Endodermal cell (in vitro differentiated cells): ENCODE measurements at regions not wholly inside any gene's neighbourhood (a gene's known extent, or its start where the extent isn't known, plus 50 kb on each side); places are given as distances from the start of the nearest gene placed in this dataset.

ENCODE experiments used
- DNase-seq: peaks from one replicate; pipeline ENCODE4 v3.0.0-alpha.2; 2017
- H3K27ac ChIP-seq: 2 replicates; pipeline ENCODE4 v1.5.1; 2013; ENCODE audit warnings: mild to moderate bottlenecking, low read depth, low read length, moderate library complexity
- H3K27me3 ChIP-seq: 2 replicates; pipeline ENCODE4 v1.6.1; 2013; ENCODE audit warnings: mild to moderate bottlenecking, low read length, moderate library complexity; ENCODE audit not compliant: insufficient read depth, control insufficient read depth, poor library complexity, severe bottlenecking
- H3K36me3 ChIP-seq: 2 replicates; pipeline ENCODE4 v1.7.0; 2013; ENCODE audit warnings: mild to moderate bottlenecking, low read length, moderate library complexity; ENCODE audit not compliant: control insufficient read depth, insufficient read depth
- H3K4me1 ChIP-seq: one replicate; pipeline ENCODE4 v1.7.0; 2013; ENCODE audit warnings: low read length; ENCODE audit not compliant: control insufficient read depth, insufficient read depth
- H3K4me3 ChIP-seq: 2 replicates; pipeline ENCODE4 v1.5.1; 2013; ENCODE audit warnings: mild to moderate bottlenecking, low read length, moderate library complexity
- H3K9ac ChIP-seq: 2 replicates; pipeline ENCODE4 v1.6.1; 2013; ENCODE audit warnings: mild to moderate bottlenecking, low read length, moderate library complexity; ENCODE audit not compliant: poor library complexity, severe bottlenecking; ENCODE audit errors: extremely low read depth
- H3K9me3 ChIP-seq: 2 replicates; pipeline ENCODE4 v1.6.1; 2013; ENCODE audit warnings: mild to moderate bottlenecking, low read length, moderate library complexity; ENCODE audit not compliant: control insufficient read depth
- H3K27ac Mint-ChIP-seq: 2 replicates; pipeline ENCODE4 v1.8.0; 2020; ENCODE audit warnings: mixed read lengths
- H3K27me3 Mint-ChIP-seq: 2 replicates; pipeline ENCODE4 v1.8.0; 2021; ENCODE audit warnings: mild to moderate bottlenecking, mixed read lengths; ENCODE audit not compliant: insufficient read depth
- H3K36me3 Mint-ChIP-seq: 2 replicates; pipeline ENCODE4 v1.8.0; 2020; ENCODE audit warnings: low read depth, mixed read lengths
- H3K4me1 Mint-ChIP-seq: 2 replicates; pipeline ENCODE4 v1.8.0; 2020; ENCODE audit warnings: mixed read lengths
- H3K4me3 Mint-ChIP-seq: 2 replicates; pipeline ENCODE4 v1.8.0; 2020; ENCODE audit warnings: mild to moderate bottlenecking, moderate library complexity, mixed read lengths
- H3K9me3 Mint-ChIP-seq: 2 replicates; pipeline ENCODE4 v1.8.0; 2020; ENCODE audit warnings: mild to moderate bottlenecking, mixed read lengths
- WGBS, 2 experiments: methylation state at CpG; one replicate each; pipeline versions ENCODE4 v1.1.5 to v1.1.7; 2013; ENCODE audit warnings: missing lambda C conversion rate in 2 of 2, mixed read lengths in 1 of 2; ENCODE audit not compliant: insufficient coverage in 1 of 2, insufficient read length in 1 of 2; 5-methylcytosine and 5-hydroxymethylcytosine counted together
- TF ChIP-seq, protein P1 (sequence below): fragments of 200-600 bp; sonication (generic); conservative IDR thresholded peaks from 2 replicates; pipeline ENCODE4 v1.5.0; 2021; ENCODE audit warnings: antibody characterized with exemption, mild to moderate bottlenecking

GRCh38 chr20:19025430-19026120 is 186.9 kb upstream of the SLC24A3 start:
- TF ChIP-seq, protein P1, sequence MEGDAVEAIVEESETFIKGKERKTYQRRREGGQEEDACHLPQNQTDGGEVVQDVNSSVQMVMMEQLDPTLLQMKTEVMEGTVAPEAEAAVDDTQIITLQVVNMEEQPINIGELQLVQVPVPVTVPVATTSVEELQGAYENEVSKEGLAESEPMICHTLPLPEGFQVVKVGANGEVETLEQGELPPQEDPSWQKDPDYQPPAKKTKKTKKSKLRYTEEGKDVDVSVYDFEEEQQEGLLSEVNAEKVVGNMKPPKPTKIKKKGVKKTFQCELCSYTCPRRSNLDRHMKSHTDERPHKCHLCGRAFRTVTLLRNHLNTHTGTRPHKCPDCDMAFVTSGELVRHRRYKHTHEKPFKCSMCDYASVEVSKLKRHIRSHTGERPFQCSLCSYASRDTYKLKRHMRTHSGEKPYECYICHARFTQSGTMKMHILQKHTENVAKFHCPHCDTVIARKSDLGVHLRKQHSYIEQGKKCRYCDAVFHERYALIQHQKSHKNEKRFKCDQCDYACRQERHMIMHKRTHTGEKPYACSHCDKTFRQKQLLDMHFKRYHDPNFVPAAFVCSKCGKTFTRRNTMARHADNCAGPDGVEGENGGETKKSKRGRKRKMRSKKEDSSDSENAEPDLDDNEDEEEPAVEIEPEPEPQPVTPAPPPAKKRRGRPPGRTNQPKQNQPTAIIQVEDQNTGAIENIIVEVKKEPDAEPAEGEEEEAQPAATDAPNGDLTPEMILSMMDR: no peak
- Mint-ChIP-seq H3K4me3 (no peak overlapping the region), H3K4me1 (no peaks in the 10 kb centered on the region), H3K27me3 (no peaks in the 10 kb centered on the region), H3K27ac (no peak overlapping the region), H3K9me3 (no peaks in the 10 kb centered on the region), H3K36me3 (no peaks in the 10 kb centered on the region)
- peak; percentile 22 for DNase-seq
- 89 to 91% methylated on average over 4 to 5 of the region's 5 CpGs for WGBS, 2 experiments
- Histone ChIP-seq H3K4me1 (no peaks in the 10 kb centered on the region), H3K27ac (no peak overlapping the region), H3K27me3 (no peaks in the 10 kb centered on the region), H3K9ac (no peak overlapping the region), H3K36me3 (no peaks in the 10 kb centered on the region), H3K4me3 (no peak overlapping the region), H3K9me3 (no peaks in the 10 kb centered on the region)

DNA sequence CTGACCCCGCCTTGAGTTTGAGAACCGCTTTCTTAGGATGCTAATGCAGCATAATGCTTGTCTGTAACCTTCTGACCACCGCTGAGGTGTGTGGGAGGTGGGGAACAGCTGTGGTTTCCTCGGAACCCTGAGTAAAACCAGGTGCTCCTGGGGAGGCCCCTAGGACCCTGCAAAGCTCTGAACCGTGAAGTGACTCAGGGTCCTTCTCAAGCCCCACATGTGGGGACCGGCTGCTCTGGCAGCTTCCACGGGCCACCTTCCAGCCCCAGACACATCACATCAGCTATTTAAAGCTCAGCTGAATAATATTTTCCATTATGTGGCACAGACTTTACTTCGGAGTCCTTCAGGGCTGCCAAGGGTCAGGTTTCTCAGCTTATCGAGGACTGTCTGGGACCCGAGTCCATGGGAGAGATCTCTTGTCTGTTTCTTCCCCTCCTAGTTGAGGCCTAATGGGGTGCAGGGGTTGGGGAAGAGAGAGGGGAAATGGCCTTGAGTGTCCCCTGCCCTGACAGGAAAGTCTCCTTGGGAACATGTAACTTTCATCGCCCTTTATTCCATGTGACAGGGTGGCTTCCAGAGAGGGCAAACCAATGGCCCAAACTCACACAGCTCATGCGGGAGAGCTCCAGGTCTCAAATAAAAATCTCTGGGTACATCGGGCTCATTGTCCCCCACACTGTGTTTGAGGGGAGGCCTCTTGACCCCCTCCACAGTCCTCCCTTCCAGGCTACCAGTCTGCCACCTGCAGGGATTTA is 186.1 kb upstream of the SLC24A3 start:
- H3K4me3 ChIP-seq: no peak overlapping the region
- H3K4me1 Mint-ChIP-seq: no peaks in the 10 kb centered on the region
- H3K9ac ChIP-seq: no peak overlapping the region
- H3K27me3 Mint-ChIP-seq: peaks cover 2% of the 10 kb centered on the region
- 91 to 92% methylated on average over 7 to 13 of the region's 13 CpGs for WGBS, 2 experiments
- H3K27ac Mint-ChIP-seq: no peak overlapping the region
- no peaks in the 10 kb centered on the region for H3K4me1 ChIP-seq
- no peaks in the 10 kb centered on the region for H3K9me3 Mint-ChIP-seq
- no peak overlapping the region for H3K4me3 Mint-ChIP-seq
- no peaks in the 10 kb centered on the region for H3K36me3 ChIP-seq
- H3K36me3 Mint-ChIP-seq: no peaks in the 10 kb centered on the region
- DNase-seq: peak; percentile 28
- H3K27me3 ChIP-seq: no peaks in the 10 kb centered on the region
- TF ChIP-seq, protein P1: no peak
- H3K9me3 ChIP-seq: no peaks in the 10 kb centered on the region
- no peak overlapping the region for H3K27ac ChIP-seq

DNA sequence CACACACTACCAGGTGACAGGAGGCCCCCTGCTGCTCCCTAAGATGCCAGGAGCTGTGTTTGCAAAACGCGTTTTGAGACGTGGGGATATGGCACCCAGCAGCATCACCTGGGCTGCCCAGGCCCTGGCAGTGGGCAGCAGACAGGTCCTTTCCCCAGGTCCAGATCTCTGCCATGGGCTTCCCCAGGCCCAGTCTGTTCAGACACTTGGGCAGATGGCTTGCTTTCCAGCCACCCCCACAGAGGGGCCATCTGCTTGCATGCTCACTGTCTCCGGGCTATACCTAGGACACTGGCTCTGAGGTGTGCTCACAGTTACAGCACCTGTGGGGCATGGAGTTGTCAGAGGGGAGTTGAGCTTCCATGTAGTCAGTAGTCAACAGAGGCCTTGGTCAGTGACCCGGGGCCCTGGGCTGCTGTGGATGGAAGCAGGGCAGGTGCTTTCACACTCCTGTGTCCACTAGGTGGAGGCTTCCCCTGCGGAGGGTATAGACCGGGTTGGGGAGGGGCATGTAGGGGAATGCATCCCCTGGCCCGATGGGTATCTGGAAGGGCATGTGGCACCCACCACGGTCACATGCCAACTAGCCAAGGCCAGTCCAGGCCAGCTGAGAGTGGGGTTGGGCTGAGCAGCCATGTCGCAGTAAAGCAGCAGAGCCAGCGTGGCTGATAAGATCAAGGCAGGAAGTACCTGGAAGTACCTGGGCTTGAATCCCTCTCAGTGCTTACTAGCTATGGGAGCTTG is 185.4 kb upstream of the SLC24A3 start:
- WGBS, 2 experiments: 80 to 87% methylated on average over 8 to 11 of the region's 11 CpGs
- Histone ChIP-seq H3K9ac (no peak overlapping the region), H3K27ac (no peak overlapping the region), H3K27me3 (no peaks in the 10 kb centered on the region), H3K4me1 (no peaks in the 10 kb centered on the region), H3K4me3 (no peak overlapping the region), H3K36me3 (no peaks in the 10 kb centered on the region), H3K9me3 (no peaks in the 10 kb centered on the region)
- Mint-ChIP-seq H3K27ac (no peak overlapping the region), H3K36me3 (no peaks in the 10 kb centered on the region), H3K9me3 (no peaks in the 10 kb centered on the region), H3K27me3 (peaks cover 6% of the 10 kb centered on the region), H3K4me1 (no peaks in the 10 kb centered on the region), H3K4me3 (no peak overlapping the region)
- peak; percentile 76 for DNase-seq
- TF ChIP-seq, protein P1: peak; percentile 66
